Trophoblast cell (in vitro differentiated cells and primary cell): ENCODE measurements at regions not wholly inside any gene's neighbourhood (a gene's known extent, or its start where the extent isn't known, plus 50 kb on each side); places are given as distances from the start of the nearest gene placed in this dataset.
"Not testable (repeated sequence)": the region's sequence is repeated elsewhere in the genome, so short reads cannot be mapped to it uniquely, and the experiment has no call there.

ENCODE experiments used
- DNase-seq, 2 donors: peaks; one replicate each; pipeline ENCODE4 v3.0.0-alpha.2; 2016
- H2AFZ ChIP-seq: 2 replicates; pipeline ENCODE4 v1.6.1; 2013; ENCODE audit warnings: low read length, moderate library complexity, mild to moderate bottlenecking; ENCODE audit not compliant: insufficient read depth, poor library complexity
- H2AK5ac ChIP-seq: 2 replicates; pipeline ENCODE4 v1.6.1; 2013; ENCODE audit warnings: mild to moderate bottlenecking, low read length
- H2BK120ac ChIP-seq: 2 replicates; pipeline ENCODE4 v1.6.1; 2013; ENCODE audit warnings: low read length, mild to moderate bottlenecking, moderate library complexity; ENCODE audit not compliant: insufficient read depth, poor library complexity
- H2BK12ac ChIP-seq: 2 replicates; pipeline ENCODE4 v1.6.1; 2013; ENCODE audit warnings: mild to moderate bottlenecking, low read length, moderate library complexity
- H2BK5ac ChIP-seq: 2 replicates; pipeline ENCODE4 v1.6.1; 2013; ENCODE audit warnings: low read length, low read depth, moderate library complexity, mild to moderate bottlenecking; ENCODE audit not compliant: poor library complexity
- H3K14ac ChIP-seq: 2 replicates; pipeline ENCODE4 v1.6.1; 2013; ENCODE audit warnings: mild to moderate bottlenecking, low read length
- H3K18ac ChIP-seq: 2 replicates; pipeline ENCODE4 v1.6.1; 2013; ENCODE audit warnings: mild to moderate bottlenecking, low read length
- H3K23ac ChIP-seq: 2 replicates; pipeline ENCODE4 v1.6.1; 2013; ENCODE audit warnings: low read length
- H3K27ac ChIP-seq: 2 replicates; pipeline ENCODE4 v1.5.1; 2013; ENCODE audit warnings: low read depth, mild to moderate bottlenecking, inconsistent platforms, low read length, moderate library complexity
- H3K27me3 ChIP-seq: 2 replicates; pipeline ENCODE4 v1.6.1; 2013; ENCODE audit warnings: inconsistent platforms, mild to moderate bottlenecking, low read length, moderate library complexity; ENCODE audit not compliant: insufficient read depth
- H3K36me3 ChIP-seq, 2 experiments: 1 replicate in 1 of 2; 2 replicates in 1 of 2; pipeline ENCODE4 v1.6.1; 2013; ENCODE audit warnings: low read length in 2 of 2, mild to moderate bottlenecking in 2 of 2, moderate library complexity in 1 of 2; ENCODE audit not compliant: insufficient read depth in 2 of 2, control insufficient read depth in 1 of 2
- H3K4ac ChIP-seq: 2 replicates; pipeline ENCODE4 v1.6.1; 2013; ENCODE audit warnings: low read depth, mild to moderate bottlenecking, low read length, moderate library complexity
- H3K4me1 ChIP-seq, 2 experiments: 1 replicate in 1 of 2; 2 replicates in 1 of 2; pipeline ENCODE4 v1.6.1; 2013; ENCODE audit warnings: low read length in 2 of 2, mild to moderate bottlenecking in 2 of 2, moderate library complexity in 1 of 2; ENCODE audit not compliant: insufficient read depth in 2 of 2, control insufficient read depth in 1 of 2
- H3K4me2 ChIP-seq: 2 replicates; pipeline ENCODE4 v1.6.1; 2013; ENCODE audit warnings: inconsistent platforms, mild to moderate bottlenecking, low read length, moderate library complexity
- H3K4me3 ChIP-seq: 2 replicates; pipeline ENCODE4 v1.5.1; 2013; ENCODE audit warnings: mild to moderate bottlenecking, low read depth, low read length, inconsistent platforms
- H3K79me1 ChIP-seq: one replicate; pipeline ENCODE4 v1.6.1; 2013; ENCODE audit warnings: low read length
- H3K79me2 ChIP-seq: 2 replicates; pipeline ENCODE4 v1.6.1; 2013; ENCODE audit warnings: low read length, mild to moderate bottlenecking; ENCODE audit not compliant: control insufficient read depth, insufficient read depth, poor library complexity
- H3K9ac ChIP-seq: 2 replicates; pipeline ENCODE4 v1.6.1; 2013; ENCODE audit warnings: mild to moderate bottlenecking, low read length
- H3K9me3 ChIP-seq: 2 replicates; pipeline ENCODE4 v1.6.1; 2013; ENCODE audit warnings: low read depth, mild to moderate bottlenecking, control low read depth, inconsistent platforms, low read length; ENCODE audit not compliant: insufficient read depth
- H4K12ac ChIP-seq: 2 replicates; pipeline ENCODE4 v1.6.1; 2013; ENCODE audit warnings: low read depth, mild to moderate bottlenecking, low read length, moderate library complexity
- H4K8ac ChIP-seq: 2 replicates; pipeline ENCODE4 v1.6.1; 2013; ENCODE audit warnings: low read depth, mild to moderate bottlenecking, low read length, moderate library complexity
- H4K91ac ChIP-seq: one replicate; pipeline ENCODE4 v1.6.1; 2013; ENCODE audit warnings: low read depth, mild to moderate bottlenecking, low read length, moderate library complexity
- WGBS: extraction: QIAGEN DNeasy Blood & Tissue Kit; methylation state at CpG from one replicate; pipeline ENCODE4 v1.1.7; 2013; ENCODE audit warnings: missing lambda C conversion rate; ENCODE audit not compliant: insufficient read length, insufficient coverage; ENCODE audit errors: extremely low coverage; 5-methylcytosine and 5-hydroxymethylcytosine counted together

GRCh38 chr1:96912248-96912647 is 190.7 kb downstream of the PTBP2 start:
- Histone ChIP-seq H3K18ac (no peak overlapping the region), H2AFZ (no peak overlapping the region), H2AK5ac (no peak overlapping the region), H3K9me3 (no peaks in the 10 kb centered on the region), H4K12ac (no peak overlapping the region), H3K9ac (no peak overlapping the region), H4K91ac (no peak overlapping the region), H3K79me1 (no peaks in the 10 kb centered on the region), H3K4me3 (no peak overlapping the region), H3K27me3 (no peaks in the 10 kb centered on the region), H3K4ac (no peak overlapping the region), H2BK5ac (no peak overlapping the region), H4K8ac (no peak overlapping the region), H2BK12ac (no peak overlapping the region), H3K14ac (no peak overlapping the region), H3K4me1 (no peaks in the 10 kb centered on the region), H3K36me3 (no peaks in the 10 kb centered on the region), H3K4me2 (no peak overlapping the region), H3K23ac (no peak overlapping the region), H2BK120ac (no peak overlapping the region), H3K79me2 (no peaks in the 10 kb centered on the region), H3K27ac (no peak overlapping the region)
- WGBS = no CpG with 5 or more reads among the region's 5 CpGs
- DNase-seq = no peak

DNA sequence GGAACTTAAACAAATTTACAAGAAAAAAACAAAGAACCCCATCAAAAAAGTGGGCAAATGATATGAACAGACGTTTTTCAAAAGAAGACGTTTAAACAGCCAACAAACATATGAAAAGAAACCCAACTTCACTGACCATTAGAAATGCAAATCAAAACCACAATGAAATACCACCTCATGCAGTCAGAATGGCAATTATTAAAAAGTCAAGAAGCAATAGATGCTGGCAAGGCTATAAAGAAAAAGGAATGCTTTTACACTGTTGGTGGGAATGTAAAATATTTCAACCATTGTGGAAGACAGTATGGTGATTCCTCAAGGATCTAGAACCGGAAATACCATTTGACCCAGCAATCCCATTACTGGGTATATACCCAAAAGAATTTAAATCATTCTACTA is 194.1 kb downstream of the PTBP2 start:
- H2BK120ac ChIP-seq, H4K8ac ChIP-seq, H3K18ac ChIP-seq, H4K91ac ChIP-seq, H3K79me2 ChIP-seq, H2AK5ac ChIP-seq, H3K14ac ChIP-seq, H2AFZ ChIP-seq, H3K27me3 ChIP-seq, H3K9ac ChIP-seq, H3K4me2 ChIP-seq, H4K12ac ChIP-seq, H3K27ac ChIP-seq, H3K4me3 ChIP-seq, H3K23ac ChIP-seq, H3K79me1 ChIP-seq, H3K9me3 ChIP-seq, H2BK12ac ChIP-seq, H2BK5ac ChIP-seq, H3K4me1 ChIP-seq, H3K36me3 ChIP-seq, H3K4ac ChIP-seq: not testable (repeated sequence)
- no CpG with 5 or more reads among the region's 3 CpGs for WGBS
- DNase-seq = peak in 1 of 2 donors; percentile 11

GRCh38 chr1:96918406-96918805 is 196.8 kb downstream of the PTBP2 start:
- Histone ChIP-seq H2BK5ac (no peak overlapping the region), H3K4me3 (no peak overlapping the region), H3K27me3 (no peaks in the 10 kb centered on the region), H3K79me2 (no peaks in the 10 kb centered on the region), H4K12ac (no peak overlapping the region), H3K27ac (no peak overlapping the region), H3K18ac (no peak overlapping the region), H4K91ac (no peak overlapping the region), H2AFZ (no peak overlapping the region), H4K8ac (no peak overlapping the region), H3K23ac (no peak overlapping the region), H3K9me3 (no peaks in the 10 kb centered on the region), H3K36me3 (no peaks in the 10 kb centered on the region), H3K4me2 (no peak overlapping the region), H3K79me1 (no peaks in the 10 kb centered on the region), H3K4me1 (no peaks in the 10 kb centered on the region), H2BK120ac (no peak overlapping the region), H3K9ac (no peak overlapping the region), H2BK12ac (no peak overlapping the region), H2AK5ac (no peak overlapping the region), H3K14ac (no peak overlapping the region), H3K4ac (no peak overlapping the region)
- no CpG with 5 or more reads among the region's 1 CpG for WGBS
- no peak for DNase-seq

GRCh38 chr1:96922181-96922580 is 200.6 kb downstream of the PTBP2 start:
- Histone ChIP-seq H3K27ac (no peak overlapping the region), H3K4me1 (no peaks in the 10 kb centered on the region), H3K18ac (no peak overlapping the region), H4K8ac (no peak overlapping the region), H2AFZ (no peak overlapping the region), H3K4ac (no peak overlapping the region), H3K79me2 (no peaks in the 10 kb centered on the region), H3K14ac (no peak overlapping the region), H3K79me1 (no peaks in the 10 kb centered on the region), H2BK12ac (no peak overlapping the region), H3K27me3 (no peaks in the 10 kb centered on the region), H4K91ac (no peak overlapping the region), H3K4me2 (no peak overlapping the region), H2BK5ac (no peak overlapping the region), H4K12ac (no peak overlapping the region), H3K9me3 (no peaks in the 10 kb centered on the region), H3K23ac (no peak overlapping the region), H3K9ac (no peak overlapping the region), H3K36me3 (no peaks in the 10 kb centered on the region), H3K4me3 (no peak overlapping the region), H2BK120ac (no peak overlapping the region), H2AK5ac (no peak overlapping the region)
- no CpG with 5 or more reads among the region's 1 CpG for WGBS
- DNase-seq = no peak
